ENCODE measurements at regions not wholly inside any gene's neighbourhood (a gene's known extent, or its start where the extent isn't known, plus 50 kb on each side); places are given as distances from the start of the nearest gene placed in this dataset.

DNA sequence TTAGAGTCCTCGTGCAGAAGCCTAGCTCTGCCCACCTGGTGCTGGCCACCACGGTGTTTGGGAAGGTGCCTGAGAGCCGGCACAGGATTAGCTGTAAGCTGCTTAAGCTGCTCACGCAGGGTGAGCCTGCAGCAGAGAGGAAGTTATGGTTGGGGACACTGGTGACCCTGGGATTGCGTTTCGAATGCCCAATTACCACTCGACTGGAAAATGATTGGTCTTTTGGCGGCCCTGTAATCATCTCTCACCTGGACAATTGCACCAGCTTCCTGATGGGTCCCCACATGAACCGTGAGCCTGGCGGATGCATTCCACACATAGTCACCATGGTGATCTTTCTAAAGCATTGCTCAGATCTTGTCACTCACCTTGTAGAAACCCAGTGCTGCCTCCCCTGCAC lies 442.3 kb upstream of the ZMIZ1 start:
- no peak for TF ChIP-seq CTCF (IDR thresholded peaks at IDR 0.05)
- TF ChIP-seq RCOR1 (IDR thresholded peaks at IDR 0.05; ENCODE audit: low read length), result no peak
- TF ChIP-seq GABPA (IDR thresholded peaks at IDR 0.05; ENCODE audit: low read depth), result no peak
- TF ChIP-seq JUND (IDR thresholded peaks at IDR 0.05), result no peak
- TF ChIP-seq RAD21 (IDR thresholded peaks at IDR 0.05; ENCODE audit: low read length), result no peak
- TF ChIP-seq SMC3 (IDR thresholded peaks at IDR 0.05; ENCODE audit: low read depth, low read length), result no peak
- TF ChIP-seq GATA2 (CRISPR knock-in tag; IDR thresholded peaks at IDR 0.05), result no peak
